CD4-positive, alpha-beta T cell treated with Interleukin-4 for 4 hours (primary cell): ENCODE measurements at regions not wholly inside any gene's neighbourhood (a gene's known extent, or its start where the extent isn't known, plus 50 kb on each side); places are given as distances from the start of the nearest gene placed in this dataset.

Source experiments
- DNase-seq: peaks from one replicate; pipeline ENCODE4 v3.0.0-alpha.2; 2020

- DNase-seq: no peak
Observed at GRCh38 chr10:128866551-128866950, 600.5 kb upstream of the MGMT start.

- no peak for DNase-seq
Observed at GRCh38 chr10:128867210-128867609, 599.8 kb upstream of the MGMT start.

- no peak for DNase-seq
Observed at GRCh38 chr10:128867819-128868218, 599.2 kb upstream of the MGMT start.

DNA sequence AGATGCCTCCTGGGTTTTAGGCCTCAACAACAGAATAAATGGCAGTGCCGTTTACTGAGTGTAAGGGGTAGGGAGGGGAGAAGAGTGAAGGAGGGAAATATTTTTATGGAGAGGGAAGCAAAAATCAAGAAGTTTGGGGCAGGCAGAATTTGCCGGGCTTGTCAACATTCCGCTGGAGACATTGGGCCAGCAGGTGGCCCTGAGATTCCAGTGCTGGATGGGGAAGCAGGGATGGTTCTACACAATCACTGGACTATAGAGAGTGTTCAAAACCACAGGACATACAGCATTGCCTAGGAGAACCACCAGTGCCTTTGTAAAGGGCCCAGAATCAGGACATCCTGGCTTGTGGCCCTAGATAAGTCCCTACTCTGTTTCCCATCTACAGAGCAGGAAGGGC is 598.6 kb upstream of the MGMT start:
- DNase-seq: no peak

GRCh38 chr10:128869101-128869749 is 597.8 kb upstream of the MGMT start:
- DNase-seq: no peak

DNA sequence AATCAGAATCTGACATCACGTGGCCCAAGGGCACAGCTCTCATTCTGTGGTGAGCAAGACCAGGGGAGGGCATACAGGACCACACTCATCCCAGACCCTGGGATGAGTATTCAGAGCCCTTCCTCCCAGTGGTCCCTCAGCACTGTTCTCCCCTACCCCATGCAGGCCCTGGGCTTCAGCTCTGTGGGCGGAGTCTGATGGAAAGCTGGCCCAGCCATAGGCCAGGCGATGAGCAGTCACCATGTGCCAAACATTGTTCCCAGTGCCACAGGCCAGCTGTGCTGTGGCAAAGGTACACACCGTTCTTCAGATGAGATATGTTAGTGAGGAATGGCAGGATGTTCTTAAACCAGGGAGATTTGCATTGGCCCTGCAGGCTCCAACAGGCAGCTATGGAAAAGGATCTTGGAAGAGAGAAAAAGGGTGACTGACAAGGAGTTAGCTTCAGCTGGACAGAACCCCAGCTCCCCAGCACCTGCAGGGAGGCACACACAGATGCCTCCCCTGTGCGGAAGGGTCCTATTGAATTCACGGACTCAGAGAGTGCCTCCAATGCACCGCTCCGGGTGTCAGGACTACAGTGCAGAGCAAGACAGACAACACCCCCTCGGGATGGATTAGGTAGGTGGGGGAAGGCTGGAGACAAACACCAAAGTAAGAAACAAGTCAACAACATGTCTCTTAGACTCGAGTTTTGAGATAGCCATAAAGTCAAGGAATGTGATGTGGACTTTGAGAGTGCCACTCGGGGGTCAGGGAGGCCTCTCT is 596.0 kb upstream of the MGMT start:
- DNase-seq: no peak

DNA sequence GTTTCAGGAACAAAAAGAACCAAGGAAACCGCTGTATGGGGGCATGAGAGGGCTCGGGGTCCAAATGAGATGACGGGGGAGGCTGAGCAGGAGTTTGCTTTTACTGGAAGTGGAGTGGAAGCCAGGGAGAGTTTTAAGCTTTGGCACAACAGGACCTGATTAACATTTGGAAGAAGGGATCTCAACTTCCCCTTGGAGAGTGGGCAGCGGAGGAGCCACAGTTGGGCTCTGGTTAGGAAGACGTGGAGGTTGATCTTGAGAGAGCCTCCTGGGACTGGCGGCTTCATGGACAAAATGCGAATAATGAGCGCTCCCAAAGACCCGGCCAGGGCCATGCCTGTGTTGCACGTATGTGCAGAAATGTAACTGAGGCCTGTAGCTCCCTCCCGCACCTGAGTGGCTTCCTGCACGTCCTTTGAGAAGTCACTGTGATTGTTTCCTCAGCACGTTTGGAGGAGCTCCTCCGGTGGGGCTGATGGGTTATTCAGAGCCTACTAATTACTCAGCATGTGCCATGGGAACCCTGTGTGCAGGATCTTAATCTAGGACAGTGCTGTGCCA is 595.3 kb upstream of the MGMT start:
- DNase-seq: no peak

GRCh38 chr10:128873411-128874054 is 593.5 kb upstream of the MGMT start:
- DNase-seq: no peak

DNA sequence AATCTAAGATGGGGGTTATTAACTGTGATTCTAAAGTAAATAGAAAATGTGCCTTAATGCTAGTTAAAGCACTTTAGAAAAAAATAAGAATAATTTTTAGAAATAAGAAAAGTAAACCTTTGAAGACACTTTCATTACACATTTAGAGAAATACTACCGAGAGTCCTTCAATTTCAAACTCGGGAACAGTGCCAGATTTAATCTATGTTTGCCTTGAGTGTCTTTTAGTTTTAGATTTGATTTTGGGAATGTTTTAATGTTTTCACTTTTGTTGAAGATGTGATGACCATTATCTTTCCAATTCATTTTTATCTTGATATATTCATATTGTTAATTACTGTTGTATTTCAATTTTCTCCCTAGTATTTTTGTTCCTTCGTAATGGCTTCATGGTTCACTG is 592.7 kb upstream of the MGMT start:
- no peak for DNase-seq

DNA sequence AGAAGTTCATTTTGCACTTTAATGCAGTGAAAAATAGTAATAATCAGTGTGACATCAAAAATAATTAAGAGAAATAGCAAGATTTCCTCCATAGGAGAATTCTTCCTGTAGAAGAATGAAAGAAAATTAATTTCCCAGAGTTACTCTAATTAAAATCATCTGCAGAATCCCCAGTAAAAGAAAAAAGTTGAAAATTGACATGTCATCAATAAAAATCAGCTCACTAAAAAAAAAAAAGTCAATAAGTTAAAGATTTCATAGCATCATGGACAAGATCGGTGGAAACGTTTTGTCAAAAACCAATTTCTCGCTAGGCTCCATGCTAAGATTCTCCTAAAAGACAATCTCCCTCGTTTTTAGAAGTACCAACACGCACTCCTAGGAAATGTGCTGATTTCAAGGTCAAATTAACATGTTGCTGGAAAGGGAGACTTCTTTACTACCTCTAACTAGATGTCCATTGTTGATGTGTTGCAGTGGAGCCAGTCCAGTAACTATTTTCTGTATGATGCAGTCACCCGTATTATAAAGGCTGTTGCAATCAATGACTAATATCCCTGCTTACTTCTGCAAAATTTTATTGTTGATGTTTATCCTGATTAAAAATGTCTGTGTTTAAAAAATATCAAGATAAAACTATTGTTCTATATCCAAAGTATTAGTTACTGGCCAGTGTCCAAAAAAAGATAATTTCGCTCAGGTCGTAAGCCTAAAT is 591.9 kb upstream of the MGMT start:
- no peak for DNase-seq

DNA sequence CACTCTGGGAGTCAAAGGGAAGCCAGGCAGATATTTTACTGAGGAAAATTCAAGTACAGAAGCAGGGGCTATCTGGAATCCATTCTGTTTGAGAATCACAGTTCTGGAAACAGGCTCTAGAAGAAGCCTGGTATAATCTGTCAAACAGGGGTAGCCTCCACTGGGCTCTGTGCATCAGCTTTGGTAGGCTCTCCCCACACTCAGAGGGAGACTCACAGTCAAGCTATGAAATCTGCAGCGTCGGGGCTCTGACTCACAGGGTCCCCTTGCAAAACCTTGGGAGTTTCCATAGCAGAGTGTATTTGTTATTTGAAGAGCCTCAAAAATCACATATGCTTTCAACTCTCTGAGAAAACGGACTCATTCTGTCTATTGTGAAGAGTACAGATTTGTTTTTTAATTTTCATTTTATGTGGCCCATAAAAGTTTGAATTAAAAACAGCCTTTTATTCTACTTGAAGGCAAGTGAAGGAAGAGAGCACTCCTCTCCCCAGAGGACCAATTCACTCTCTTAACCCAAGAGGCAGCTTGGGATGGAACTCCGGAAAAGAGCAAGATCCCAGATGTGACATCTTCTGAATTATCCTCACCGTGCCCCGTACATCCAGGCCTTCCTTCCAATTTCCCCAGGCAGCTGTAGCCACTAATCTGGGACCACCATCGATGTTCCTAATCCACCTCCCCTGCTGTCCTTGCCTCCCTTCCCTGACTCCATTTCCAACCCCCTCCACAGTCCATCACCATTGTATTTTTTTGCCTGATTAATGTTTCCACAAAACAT is 590.9 kb upstream of the MGMT start:
- DNase-seq: no peak

GRCh38 chr10:128877141-128877540 is 589.9 kb upstream of the MGMT start:
- no peak for DNase-seq

GRCh38 chr10:128877936-128878335 is 589.1 kb upstream of the MGMT start:
- no peak for DNase-seq

DNA sequence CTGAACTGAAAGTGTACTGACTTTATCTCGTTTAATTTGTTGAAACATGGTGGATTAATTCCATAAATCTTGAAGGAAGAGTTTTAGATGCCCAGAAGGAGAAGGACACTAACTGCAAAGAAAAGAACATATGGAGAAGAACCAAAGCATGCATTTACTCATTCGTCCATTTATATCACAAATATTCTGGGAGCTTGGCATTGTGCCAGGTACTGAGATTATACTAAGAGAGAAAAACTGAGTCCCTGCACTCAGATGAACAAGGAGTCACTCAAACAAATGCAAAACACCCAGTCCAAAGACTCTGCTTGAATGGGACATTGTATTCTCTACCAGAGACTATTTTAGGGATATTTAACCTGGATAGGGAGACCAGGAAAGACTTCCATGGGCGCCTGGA is 588.0 kb upstream of the MGMT start:
- no peak for DNase-seq

DNA sequence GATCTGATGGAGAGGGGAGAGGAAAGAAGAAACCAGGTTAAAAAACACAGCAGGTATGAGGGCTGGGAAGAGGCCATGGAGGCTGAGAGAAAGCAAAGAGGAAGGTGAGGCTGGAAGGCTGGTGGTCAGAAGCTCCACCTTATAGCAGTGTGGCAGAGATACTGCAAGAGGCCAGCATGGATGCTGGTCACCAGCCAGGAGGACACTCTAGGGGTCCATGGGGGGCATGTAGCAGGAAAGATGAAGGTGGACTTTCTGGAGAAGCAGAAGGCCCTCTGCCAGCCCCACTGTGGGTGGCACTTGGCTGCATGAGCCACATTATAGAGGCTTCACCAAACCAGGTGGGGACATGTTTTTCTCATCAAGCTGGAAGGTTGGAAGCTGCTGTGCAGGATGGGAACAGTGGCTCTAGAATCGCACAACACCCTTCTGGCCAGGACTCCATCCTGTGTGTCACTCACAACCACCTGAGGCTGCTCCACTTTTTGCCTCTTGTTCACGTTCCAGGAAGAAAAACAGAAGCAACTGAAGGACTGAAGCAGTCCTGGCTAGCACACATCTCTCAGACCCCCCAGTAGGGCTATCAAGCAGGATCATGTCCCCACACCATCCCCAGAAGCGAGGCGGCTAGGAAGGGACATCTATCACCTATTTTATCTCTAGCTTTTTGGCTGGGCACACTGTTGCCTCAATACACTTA is 587.5 kb upstream of the MGMT start:
- DNase-seq: no peak

DNA sequence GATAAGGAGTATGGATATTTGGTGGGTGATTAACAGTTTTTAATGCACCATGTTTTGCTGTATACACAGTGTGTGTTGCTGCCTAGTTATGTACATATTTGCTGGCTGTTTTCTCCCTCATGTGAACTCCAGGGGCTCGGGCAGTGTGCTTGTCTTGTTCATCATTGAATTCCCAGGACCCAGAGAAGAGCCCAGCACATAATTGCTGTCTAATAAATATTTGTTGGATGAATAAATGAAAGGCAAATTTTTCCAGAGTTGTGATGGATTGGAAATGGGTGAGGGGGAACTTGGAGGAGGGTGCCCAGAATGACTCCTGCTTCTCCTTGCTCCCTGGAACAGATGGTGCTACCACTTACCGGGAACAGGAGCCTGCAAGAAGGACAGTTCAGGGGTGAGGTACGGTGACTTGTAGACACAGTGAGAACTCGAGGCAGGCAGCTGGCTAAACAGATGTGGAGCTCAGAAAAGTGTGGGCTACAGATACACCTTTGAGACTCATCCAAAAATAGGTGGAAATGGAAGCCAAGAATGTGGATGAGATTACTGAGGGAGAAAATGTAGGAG is 586.8 kb upstream of the MGMT start:
- no peak for DNase-seq

- no peak for DNase-seq
Observed at GRCh38 chr10:128881086-128881485, 586.0 kb upstream of the MGMT start.

DNA sequence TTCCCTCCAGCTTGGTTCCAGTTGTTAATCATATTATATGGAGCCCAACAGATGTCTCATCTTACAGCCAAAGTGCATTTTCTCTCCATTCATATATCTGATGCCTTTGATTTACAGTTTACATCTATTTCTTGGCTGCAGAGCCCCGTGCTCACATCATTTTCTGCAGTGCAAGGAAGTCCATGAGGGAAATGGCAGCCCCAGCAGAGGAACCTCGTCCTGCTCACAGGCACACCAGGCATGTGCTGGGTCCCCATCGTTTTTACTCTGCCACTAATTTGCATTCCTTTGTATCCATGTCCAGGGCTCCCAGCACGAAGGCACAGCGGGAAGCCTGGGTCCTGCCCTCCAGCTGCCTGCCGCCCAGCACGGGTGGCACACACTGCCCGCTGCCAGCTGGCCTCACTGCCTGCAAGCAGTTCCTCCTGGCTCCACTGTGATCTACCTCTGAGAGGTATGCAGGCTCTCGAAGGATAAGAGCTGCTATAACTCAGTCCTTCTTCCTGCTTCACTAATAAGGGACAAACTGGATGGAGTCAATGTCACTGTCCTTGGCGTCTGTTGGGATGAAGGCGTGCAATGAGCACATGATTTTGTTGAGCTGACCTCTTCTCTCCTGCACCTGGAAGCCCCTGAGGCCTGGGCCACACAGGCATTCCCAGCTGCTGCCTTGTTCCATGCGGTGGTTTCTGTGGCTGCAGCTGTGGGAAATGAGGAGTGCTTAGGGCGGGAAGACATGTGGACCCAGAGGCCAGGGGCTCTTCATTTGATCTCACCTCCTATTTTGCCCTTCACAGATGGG is 583.6 kb upstream of the MGMT start:
- DNase-seq: no peak

DNA sequence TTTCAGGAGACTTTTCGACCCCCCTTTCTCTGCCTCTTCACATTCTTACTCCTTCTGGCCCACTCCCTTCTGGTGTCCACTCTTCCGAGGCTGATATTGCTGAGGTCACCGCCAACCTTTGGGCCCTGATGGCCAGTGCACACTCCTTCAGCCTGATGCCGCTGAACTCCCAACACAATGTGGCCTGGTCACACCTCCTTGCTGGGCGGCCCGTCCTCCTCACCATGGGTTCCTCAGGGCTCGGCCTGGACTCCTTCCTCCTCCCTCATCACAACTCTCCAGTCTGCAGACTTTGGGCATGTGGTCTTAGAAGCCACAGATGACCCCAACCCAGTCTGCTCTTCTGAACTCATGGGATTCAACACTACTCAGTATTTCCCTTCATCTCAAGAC is 583.0 kb upstream of the MGMT start:
- no peak for DNase-seq

GRCh38 chr10:128884496-128885072 is 582.5 kb upstream of the MGMT start:
- DNase-seq: no peak
